Liver (tissue), 7 donors: ENCODE measurements at regions not wholly inside any gene's neighbourhood (a gene's known extent, or its start where the extent isn't known, plus 50 kb on each side); places are given as distances from the start of the nearest gene placed in this dataset.

Experiments used
- DNase-seq: peaks from one replicate; pipeline ENCODE4 v3.0.0-alpha.2; 2017; ENCODE audit warnings: low spot score
- H3K27ac ChIP-seq, 2 donors: one replicate each; pipeline ENCODE4 v1.7.0; 2013; ENCODE audit warnings: inconsistent platforms in 2 of 2, low read length in 2 of 2, control low read depth in 1 of 2, low read depth in 1 of 2, mild to moderate bottlenecking in 1 of 2
- H3K27me3 ChIP-seq, 4 donors: one replicate each; pipeline versions ENCODE4 v1.6.1 to v1.7.0; 2013; ENCODE audit warnings: low read length in 3 of 4, inconsistent platforms in 1 of 4, mild to moderate bottlenecking in 1 of 4, moderate library complexity in 1 of 4; ENCODE audit not compliant: control insufficient read depth in 4 of 4, insufficient read depth in 4 of 4
- H3K36me3 ChIP-seq, 4 donors: one replicate each; pipeline versions ENCODE4 v1.6.1 to v1.7.0; 2013; ENCODE audit warnings: low read length in 3 of 4, mild to moderate bottlenecking in 3 of 4, low read depth in 1 of 4, moderate library complexity in 1 of 4; ENCODE audit not compliant: control insufficient read depth in 4 of 4, insufficient read depth in 3 of 4
- H3K4me1 ChIP-seq, 4 donors: one replicate each; pipeline versions ENCODE4 v1.6.1 to v1.7.0; 2013; ENCODE audit warnings: low read length in 3 of 4, mild to moderate bottlenecking in 3 of 4, moderate library complexity in 1 of 4; ENCODE audit not compliant: control insufficient read depth in 4 of 4, insufficient read depth in 4 of 4
- H3K4me3 ChIP-seq, 3 donors: one replicate each; pipeline versions ENCODE4 v1.6.1 to v1.7.0; 2013; ENCODE audit warnings: low read length in 3 of 3, control low read depth in 1 of 3, low read depth in 1 of 3, mild to moderate bottlenecking in 1 of 3
- H3K9ac ChIP-seq, 2 donors: one replicate each; pipeline ENCODE4 v1.7.0; 2013; ENCODE audit warnings: low read length in 2 of 2, mild to moderate bottlenecking in 2 of 2, moderate library complexity in 2 of 2, control low read depth in 1 of 2, low read depth in 1 of 2
- H3K9me3 ChIP-seq, 4 donors: one replicate each; pipeline versions ENCODE4 v1.6.1 to v1.7.0; 2013; ENCODE audit warnings: low read length in 3 of 4; ENCODE audit not compliant: control insufficient read depth in 4 of 4
- EGR1 ChIP-seq, 2 donors: IDR thresholded peaks; 2 replicates each; pipeline ENCODE4 v1.6.1; 2016 to 2018; ENCODE audit warnings: antibody characterized with exemption in 2 of 2, low read depth in 2 of 2
- FOXA1 ChIP-seq: IDR thresholded peaks from 2 replicates; pipeline ENCODE4 v1.6.1; 2016; ENCODE audit warnings: antibody characterized with exemption
- FOXA2 ChIP-seq: IDR thresholded peaks from 2 replicates; pipeline ENCODE4 v1.6.1; 2016; ENCODE audit warnings: antibody characterized with exemption
- GABPA ChIP-seq, 2 donors: IDR thresholded peaks in 1 of 2; conservative IDR thresholded peaks in 1 of 2; 2 replicates each; pipeline ENCODE4 v1.6.1; 2016; ENCODE audit warnings: antibody characterized with exemption in 2 of 2, mild to moderate bottlenecking in 1 of 2, moderate library complexity in 1 of 2
- HNF4A ChIP-seq, 2 donors: conservative IDR thresholded peaks; 2 replicates each; pipeline ENCODE4 v1.6.1; 2016; ENCODE audit warnings: antibody characterized with exemption in 2 of 2, mild to moderate bottlenecking in 2 of 2
- HNF4G ChIP-seq: IDR thresholded peaks from 2 replicates; pipeline ENCODE4 v1.6.1; 2016; ENCODE audit warnings: antibody characterized with exemption
- JUND ChIP-seq, 2 donors: IDR thresholded peaks; 2 replicates each; pipeline ENCODE4 v1.6.1; 2016; ENCODE audit warnings: antibody characterized with exemption in 2 of 2
- RAD21 ChIP-seq, 2 donors: IDR thresholded peaks; 2 replicates each; pipeline ENCODE4 v1.6.1; 2016; ENCODE audit warnings: antibody characterized with exemption in 2 of 2, mild to moderate bottlenecking in 2 of 2
- REST ChIP-seq: IDR thresholded peaks from 2 replicates; pipeline ENCODE4 v1.6.1; 2016; ENCODE audit warnings: antibody characterized with exemption, mild to moderate bottlenecking
- RXRA ChIP-seq, 2 donors: IDR thresholded peaks; 2 replicates each; pipeline ENCODE4 v1.6.1; 2017 to 2018; ENCODE audit warnings: antibody characterized with exemption in 2 of 2, mild to moderate bottlenecking in 1 of 2
- SP1 ChIP-seq: IDR thresholded peaks from 2 replicates; pipeline ENCODE4 v1.6.1; 2018; ENCODE audit warnings: antibody characterized with exemption, mild to moderate bottlenecking
- TAF1 ChIP-seq: conservative IDR thresholded peaks from 2 replicates; pipeline ENCODE4 v1.6.1; 2016; ENCODE audit warnings: antibody characterized with exemption, mild to moderate bottlenecking
- YY1 ChIP-seq: IDR thresholded peaks from 2 replicates; pipeline ENCODE4 v1.6.1; 2016; ENCODE audit warnings: antibody characterized with exemption, mild to moderate bottlenecking
- ZBTB33 ChIP-seq: IDR thresholded peaks from 2 replicates; pipeline ENCODE4 v1.6.1; 2016; ENCODE audit warnings: antibody characterized with exemption
- WGBS: extraction: QIAGEN DNeasy Blood & Tissue Kit; methylation state at CpG from one replicate; pipeline ENCODE4 v1.1.7; 2013; 5-methylcytosine and 5-hydroxymethylcytosine counted together
- TF ChIP-seq, protein P1 (sequence below): IDR thresholded peaks from 2 replicates; pipeline ENCODE4 v1.6.1; 2016; ENCODE audit warnings: antibody characterized with exemption
- donor health status: healthy.
- donor health status: healthy.
- donor health status: healthy.
- donor health status: healthy.

GRCh38 chr10:3698312-3698711, 86.7 kb downstream of the KLF6 start:
- H3K9ac ChIP-seq = no peak overlapping the region
- peaks cover 0 to 5% (median 2%) of the 10 kb centered on the region in 4 donors for H3K4me1 ChIP-seq
- H3K9me3 ChIP-seq = no peaks in the 10 kb centered on the region
- H3K36me3 ChIP-seq = no peaks in the 10 kb centered on the region
- no peak overlapping the region for H3K4me3 ChIP-seq
- no peaks in the 10 kb centered on the region for H3K27me3 ChIP-seq
- no peak overlapping the region for H3K27ac ChIP-seq
- 85% methylated on average over 1 of the region's 1 CpG for WGBS
- no peak for DNase-seq
- TF ChIP-seq SP1 = no peak
- TF ChIP-seq HNF4A (conservative IDR thresholded peaks at IDR 0.05) = no peak
- TF ChIP-seq EGR1 (IDR thresholded peaks at IDR 0.05; ENCODE audit: low read depth in 2 of 2) = no peak
- no peak for TF ChIP-seq RXRA (IDR thresholded peaks at IDR 0.05)
- no peak for TF ChIP-seq REST
- no peak for TF ChIP-seq GABPA (IDR thresholded peaks at IDR 0.05 in 1 of 2, conservative IDR thresholded peaks at IDR 0.05 in 1 of 2)
- TF ChIP-seq RAD21 (IDR thresholded peaks at IDR 0.05) = no peak
- no peak for TF ChIP-seq YY1
- TF ChIP-seq HNF4G = no peak

GRCh38 chr10:3693698-3694080, 91.3 kb downstream of the KLF6 start:
- H3K27me3 ChIP-seq = no peaks in the 10 kb centered on the region
- H3K9ac ChIP-seq = no peak overlapping the region
- WGBS = 72% methylated on average over 1 of the region's 1 CpG
- H3K4me3 ChIP-seq = no peak overlapping the region
- H3K4me1 ChIP-seq = no peaks in the 10 kb centered on the region
- TF ChIP-seq ZBTB33 (no peak), FOXA2 (no peak)
- TF ChIP-seq, protein P1, sequence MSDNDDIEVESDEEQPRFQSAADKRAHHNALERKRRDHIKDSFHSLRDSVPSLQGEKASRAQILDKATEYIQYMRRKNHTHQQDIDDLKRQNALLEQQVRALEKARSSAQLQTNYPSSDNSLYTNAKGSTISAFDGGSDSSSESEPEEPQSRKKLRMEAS = no peak
- no peaks in the 10 kb centered on the region for H3K36me3 ChIP-seq
- H3K27ac ChIP-seq = no peak overlapping the region
- no peaks in the 10 kb centered on the region for H3K9me3 ChIP-seq
- DNase-seq = no peak

DNA sequence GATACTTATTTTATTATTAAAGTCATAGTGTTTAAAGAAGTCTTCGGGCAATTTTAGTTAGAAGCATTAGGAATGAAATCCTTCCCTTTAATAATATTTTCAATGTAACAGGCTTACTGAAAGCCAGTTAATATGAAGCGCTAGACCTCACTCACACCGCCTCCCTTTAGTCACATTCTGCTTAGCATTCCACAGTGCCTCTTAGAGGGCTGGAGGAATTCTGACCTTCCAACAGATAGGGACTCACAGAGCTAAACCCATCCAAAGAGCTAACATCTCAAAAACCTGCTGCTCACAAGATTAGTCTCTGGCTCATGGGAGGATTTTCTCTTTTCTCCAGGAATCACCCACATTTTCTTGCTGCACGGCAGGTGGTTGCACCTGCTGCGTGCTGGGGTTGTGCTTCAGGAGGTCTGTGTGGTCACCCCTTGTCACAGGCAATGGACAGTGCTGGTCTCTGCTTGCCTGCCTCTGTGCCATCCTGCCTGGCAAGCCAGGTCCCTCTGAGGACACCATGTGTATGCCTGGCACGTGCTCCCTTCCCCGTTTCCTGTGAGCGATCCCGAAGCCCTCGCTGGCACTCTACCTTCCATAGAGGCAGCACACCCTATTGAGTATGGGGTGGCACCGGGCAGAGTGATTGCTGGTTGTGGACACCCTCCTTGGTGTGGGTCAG, 91.8 kb downstream of the KLF6 start:
- H3K27me3 ChIP-seq = no peaks in the 10 kb centered on the region
- no peaks in the 10 kb centered on the region for H3K9me3 ChIP-seq
- whole genome bisulfite sequencing = 95% methylated on average over 11 of the region's 11 CpGs
- TF ChIP-seq FOXA2 = no peak
- TF ChIP-seq YY1 = no peak
- TF ChIP-seq FOXA1 = no peak
- TF ChIP-seq HNF4G = no peak
- TF ChIP-seq TAF1 = no peak
- TF ChIP-seq GABPA (IDR thresholded peaks at IDR 0.05 in 1 of 2, conservative IDR thresholded peaks at IDR 0.05 in 1 of 2) = no peak
- no peak for TF ChIP-seq JUND (IDR thresholded peaks at IDR 0.05)
- no peak for TF ChIP-seq RXRA (IDR thresholded peaks at IDR 0.05)
- TF ChIP-seq HNF4A (conservative IDR thresholded peaks at IDR 0.05) = no peak
- no peak overlapping the region for H3K9ac ChIP-seq
- no peak overlapping the region for H3K27ac ChIP-seq
- DNase-seq = no peak
- no peaks in the 10 kb centered on the region for H3K4me1 ChIP-seq
- H3K36me3 ChIP-seq = no peaks in the 10 kb centered on the region
- no peak overlapping the region for H3K4me3 ChIP-seq
